ENCODE measurements at regions not wholly inside any gene's neighbourhood (a gene's known extent, or its start where the extent isn't known, plus 50 kb on each side); places are given as distances from the start of the nearest gene placed in this dataset.

- Histone ChIP-seq H3K27ac (ENCODE audit: insufficient read depth, low read depth, low read length, poor library complexity, severe bottlenecking) (no peak overlapping the region), H3K27me3 (ENCODE audit: control insufficient read depth, insufficient read depth, low read length, poor library complexity, severe bottlenecking) (no peaks in the 10 kb centered on the region), H3K4me1 (ENCODE audit: control insufficient read depth, insufficient read depth, low read length) (no peaks in the 10 kb centered on the region), H3K9me3 (ENCODE audit: control insufficient read depth, low read length) (no peaks in the 10 kb centered on the region), H3K4me3 (ENCODE audit: insufficient read depth, low read depth, low read length) (no peak overlapping the region), H3K36me3 (ENCODE audit: control insufficient read depth, insufficient read depth, low read length) (no peaks in the 10 kb centered on the region)
- 55 to 63% methylated on average over 4 of the region's 4 CpGs for WGBS, 2 experiments
Measured at GRCh38 chr1:55375617-55376258, 160.6 kb upstream of the USP24 start.

- no peak overlapping the region for H3K4me3 ChIP-seq (ENCODE audit: insufficient read depth, low read depth, low read length)
- WGBS, 2 experiments: 95 to 96% methylated on average over 14 of the region's 14 CpGs
- H3K9me3 ChIP-seq (ENCODE audit: control insufficient read depth, low read length): no peaks in the 10 kb centered on the region
- no peaks in the 10 kb centered on the region for H3K27me3 ChIP-seq (ENCODE audit: control insufficient read depth, insufficient read depth, low read length, poor library complexity, severe bottlenecking)
- no peaks in the 10 kb centered on the region for H3K36me3 ChIP-seq (ENCODE audit: control insufficient read depth, insufficient read depth, low read length)
- no peak overlapping the region for H3K27ac ChIP-seq (ENCODE audit: insufficient read depth, low read depth, low read length, poor library complexity, severe bottlenecking)
- no peaks in the 10 kb centered on the region for H3K4me1 ChIP-seq (ENCODE audit: control insufficient read depth, insufficient read depth, low read length)
Measured at GRCh38 chr1:55374801-55375616, 159.8 kb upstream of the USP24 start.

DNA sequence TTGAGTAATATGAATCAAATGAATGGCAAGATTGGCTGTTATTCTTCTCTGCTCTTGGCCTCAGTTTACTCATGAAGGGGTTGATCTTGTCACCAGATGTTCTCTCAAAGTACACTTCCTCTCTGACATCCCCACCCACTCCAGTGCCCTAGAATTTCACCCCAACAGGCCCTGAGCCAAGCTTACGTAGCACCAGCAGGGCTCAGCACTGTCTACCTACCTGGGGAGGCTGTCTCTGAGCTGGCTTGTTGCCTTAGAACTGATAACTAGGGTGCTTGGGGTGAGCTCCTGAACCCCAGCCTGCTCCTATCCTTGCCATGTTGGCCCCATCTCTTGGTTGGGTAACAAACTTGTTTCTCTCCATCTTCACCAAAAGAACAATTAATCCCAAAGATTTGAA is 159.1 kb upstream of the USP24 start:
- no peaks in the 10 kb centered on the region for H3K27me3 ChIP-seq (ENCODE audit: control insufficient read depth, insufficient read depth, low read length, poor library complexity, severe bottlenecking)
- H3K9me3 ChIP-seq (ENCODE audit: control insufficient read depth, low read length): no peaks in the 10 kb centered on the region
- H3K4me1 ChIP-seq (ENCODE audit: control insufficient read depth, insufficient read depth, low read length): no peaks in the 10 kb centered on the region
- H3K4me3 ChIP-seq (ENCODE audit: insufficient read depth, low read depth, low read length): no peak overlapping the region
- H3K27ac ChIP-seq (ENCODE audit: insufficient read depth, low read depth, low read length, poor library complexity, severe bottlenecking): no peak overlapping the region
- no peaks in the 10 kb centered on the region for H3K36me3 ChIP-seq (ENCODE audit: control insufficient read depth, insufficient read depth, low read length)
- WGBS, 2 experiments: 93 to 95% methylated on average over 1 of the region's 1 CpG

- Histone ChIP-seq H3K4me3 (ENCODE audit: insufficient read depth, low read depth, low read length) (no peak overlapping the region), H3K9me3 (ENCODE audit: control insufficient read depth, low read length) (no peaks in the 10 kb centered on the region), H3K27ac (ENCODE audit: insufficient read depth, low read depth, low read length, poor library complexity, severe bottlenecking) (no peak overlapping the region), H3K36me3 (ENCODE audit: control insufficient read depth, insufficient read depth, low read length) (no peaks in the 10 kb centered on the region), H3K27me3 (ENCODE audit: control insufficient read depth, insufficient read depth, low read length, poor library complexity, severe bottlenecking) (no peaks in the 10 kb centered on the region), H3K4me1 (ENCODE audit: control insufficient read depth, insufficient read depth, low read length) (no peaks in the 10 kb centered on the region)
- WGBS, 2 experiments: 85 to 92% methylated on average over 6 of the region's 6 CpGs
Measured at GRCh38 chr1:55369474-55369873, 154.3 kb upstream of the USP24 start.

- Histone ChIP-seq H3K27ac (ENCODE audit: insufficient read depth, low read depth, low read length, poor library complexity, severe bottlenecking) (no peak overlapping the region), H3K4me3 (ENCODE audit: insufficient read depth, low read depth, low read length) (no peak overlapping the region), H3K4me1 (ENCODE audit: control insufficient read depth, insufficient read depth, low read length) (no peaks in the 10 kb centered on the region), H3K36me3 (ENCODE audit: control insufficient read depth, insufficient read depth, low read length) (no peaks in the 10 kb centered on the region), H3K9me3 (ENCODE audit: control insufficient read depth, low read length) (no peaks in the 10 kb centered on the region), H3K27me3 (ENCODE audit: control insufficient read depth, insufficient read depth, low read length, poor library complexity, severe bottlenecking) (no peaks in the 10 kb centered on the region)
- 84 to 90% methylated on average over 3 of the region's 3 CpGs for WGBS, 2 experiments
Measured at GRCh38 chr1:55368698-55369097, 153.5 kb upstream of the USP24 start.

- WGBS, 2 experiments: 91 to 93% methylated on average over 7 of the region's 7 CpGs
Measured at GRCh38 chr1:55367273-55367672, 152.1 kb upstream of the USP24 start.

GRCh38 chr1:55364216-55364615 is 149.1 kb upstream of the USP24 start:
- Histone ChIP-seq H3K4me1 (ENCODE audit: control insufficient read depth, insufficient read depth, low read length) (no peaks in the 10 kb centered on the region), H3K9me3 (ENCODE audit: control insufficient read depth, low read length) (no peaks in the 10 kb centered on the region), H3K27me3 (ENCODE audit: control insufficient read depth, insufficient read depth, low read length, poor library complexity, severe bottlenecking) (no peaks in the 10 kb centered on the region), H3K27ac (ENCODE audit: insufficient read depth, low read depth, low read length, poor library complexity, severe bottlenecking) (no peak overlapping the region), H3K4me3 (ENCODE audit: insufficient read depth, low read depth, low read length) (no peak overlapping the region), H3K36me3 (ENCODE audit: control insufficient read depth, insufficient read depth, low read length) (no peaks in the 10 kb centered on the region)
- 93 to 94% methylated on average over 3 of the region's 3 CpGs for WGBS, 2 experiments

More at GRCh38 chr1:55367273-55367672, 152.1 kb upstream of the USP24 start:
- Histone ChIP-seq H3K9me3 (ENCODE audit: control insufficient read depth, low read length) (no peaks in the 10 kb centered on the region), H3K4me1 (ENCODE audit: control insufficient read depth, insufficient read depth, low read length) (no peaks in the 10 kb centered on the region), H3K27ac (ENCODE audit: insufficient read depth, low read depth, low read length, poor library complexity, severe bottlenecking) (no peak overlapping the region), H3K36me3 (ENCODE audit: control insufficient read depth, insufficient read depth, low read length) (no peaks in the 10 kb centered on the region), H3K27me3 (ENCODE audit: control insufficient read depth, insufficient read depth, low read length, poor library complexity, severe bottlenecking) (no peaks in the 10 kb centered on the region), H3K4me3 (ENCODE audit: insufficient read depth, low read depth, low read length) (no peak overlapping the region)

DNA sequence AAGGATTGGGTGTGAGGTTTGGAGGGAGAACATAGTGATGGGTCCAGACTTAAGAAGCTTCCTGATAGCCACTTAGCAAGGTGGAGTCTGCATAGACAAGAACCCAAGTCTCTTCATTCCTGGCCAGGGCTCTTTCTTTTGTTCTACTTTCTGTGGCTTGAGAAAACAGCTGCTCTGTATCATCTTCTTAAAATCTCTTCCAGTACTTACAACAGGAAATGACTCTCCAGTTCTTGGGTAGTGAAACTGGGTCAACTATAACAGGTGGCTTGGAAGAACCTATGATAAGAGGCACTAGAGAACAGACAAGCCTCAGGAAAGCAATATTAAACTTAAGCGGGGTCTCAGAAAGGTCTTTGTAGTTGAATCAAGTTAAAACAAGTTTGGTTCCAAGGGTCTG is 148.1 kb upstream of the USP24 start:
- no peaks in the 10 kb centered on the region for H3K4me1 ChIP-seq (ENCODE audit: control insufficient read depth, insufficient read depth, low read length)
- H3K36me3 ChIP-seq (ENCODE audit: control insufficient read depth, insufficient read depth, low read length): no peaks in the 10 kb centered on the region
- H3K9me3 ChIP-seq (ENCODE audit: control insufficient read depth, low read length): no peaks in the 10 kb centered on the region
- H3K27ac ChIP-seq (ENCODE audit: insufficient read depth, low read depth, low read length, poor library complexity, severe bottlenecking): no peak overlapping the region
- WGBS, 2 experiments: 100% methylated on average over 1 of the region's 1 CpG
- no peaks in the 10 kb centered on the region for H3K27me3 ChIP-seq (ENCODE audit: control insufficient read depth, insufficient read depth, low read length, poor library complexity, severe bottlenecking)
- H3K4me3 ChIP-seq (ENCODE audit: insufficient read depth, low read depth, low read length): no peak overlapping the region

DNA sequence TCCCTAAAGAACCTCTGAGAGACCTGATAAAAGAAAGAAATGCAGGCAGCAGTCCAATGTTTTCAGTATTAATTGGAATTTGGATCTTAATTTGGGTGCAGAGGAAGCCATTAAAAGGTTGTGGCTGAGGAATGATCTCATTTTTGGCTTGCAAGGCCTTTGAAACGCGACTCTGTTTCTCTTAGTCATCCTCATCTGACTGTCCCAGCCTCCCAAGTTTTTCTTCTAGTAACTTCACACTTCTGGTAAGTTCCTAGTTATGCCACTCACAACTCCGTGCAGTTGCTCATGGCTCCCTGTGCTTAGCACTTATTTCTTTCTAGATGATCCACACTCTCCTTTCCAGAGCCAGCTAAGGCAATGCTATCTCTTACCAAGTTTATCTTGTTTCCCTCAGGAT is 147.4 kb upstream of the USP24 start:
- H3K27ac ChIP-seq (ENCODE audit: insufficient read depth, low read depth, low read length, poor library complexity, severe bottlenecking): no peak overlapping the region
- no peaks in the 10 kb centered on the region for H3K9me3 ChIP-seq (ENCODE audit: control insufficient read depth, low read length)
- H3K36me3 ChIP-seq (ENCODE audit: control insufficient read depth, insufficient read depth, low read length): no peaks in the 10 kb centered on the region
- no peaks in the 10 kb centered on the region for H3K27me3 ChIP-seq (ENCODE audit: control insufficient read depth, insufficient read depth, low read length, poor library complexity, severe bottlenecking)
- WGBS, 2 experiments: 90% methylated on average over 3 of the region's 3 CpGs
- H3K4me3 ChIP-seq (ENCODE audit: insufficient read depth, low read depth, low read length): no peak overlapping the region
- H3K4me1 ChIP-seq (ENCODE audit: control insufficient read depth, insufficient read depth, low read length): no peaks in the 10 kb centered on the region

- WGBS, 2 experiments: 94 to 96% methylated on average over 2 to 3 of the region's 3 CpGs
Measured at GRCh38 chr1:55359611-55360010, 144.4 kb upstream of the USP24 start.

More at GRCh38 chr1:55359611-55360010, 144.4 kb upstream of the USP24 start:
- H3K27ac ChIP-seq (ENCODE audit: insufficient read depth, low read depth, low read length, poor library complexity, severe bottlenecking): no peak overlapping the region
- no peaks in the 10 kb centered on the region for H3K27me3 ChIP-seq (ENCODE audit: control insufficient read depth, insufficient read depth, low read length, poor library complexity, severe bottlenecking)
- no peaks in the 10 kb centered on the region for H3K4me1 ChIP-seq (ENCODE audit: control insufficient read depth, insufficient read depth, low read length)
- H3K36me3 ChIP-seq (ENCODE audit: control insufficient read depth, insufficient read depth, low read length): no peaks in the 10 kb centered on the region
- no peak overlapping the region for H3K4me3 ChIP-seq (ENCODE audit: insufficient read depth, low read depth, low read length)
- no peaks in the 10 kb centered on the region for H3K9me3 ChIP-seq (ENCODE audit: control insufficient read depth, low read length)

All from ectodermal cell (in vitro differentiated cells).